A549 (cell line): ENCODE measurements at regions not wholly inside any gene's neighbourhood (a gene's known extent, or its start where the extent isn't known, plus 50 kb on each side); places are given as distances from the start of the nearest gene placed in this dataset.

ENCODE experiments used
- ATAC-seq, 2 experiments: fragments of 200-7000 bp in 1 of 2; fragments of >200 bp in 1 of 2; cut with Nextera tagmentation in 1 of 2; cut with Tn5 transposase in 1 of 2; 3 replicates each; pipeline versions ENCODE4 v1.8.0 to v1.9.1; 2018 to 2020; ENCODE audit warnings: mild to moderate bottlenecking in 1 of 2, moderate library complexity in 1 of 2
- CTCF ChIA-PET: fragments of 300-600 bp; sonication (Branson Sonifier 250); formaldehyde crosslinking; extraction: SDS; loops from one replicate; lab custom pipeline; 2021; ENCODE audit warnings: antibody characterized with exemption, inconsistent platforms; lab: Yijun Ruan, JAX
- POLR2A ChIA-PET: fragments of 350-600 bp; formaldehyde crosslinking; extraction: SDS; loops from one replicate; lab custom pipeline; 2021; ENCODE audit warnings: antibody characterized with exemption, inconsistent platforms; lab: Yijun Ruan, JAX
- DNase-seq, 2 experiments: peaks; one replicate each; pipeline versions ENCODE4 v3.0.0 to v3.0.0-alpha.2; 2011 to 2016; ENCODE audit warnings: low read depth in 1 of 2, low spot score in 1 of 2
- FAIRE-seq: peaks from 2 replicates; lab custom pipeline; 2011; peaks lifted over from hg19 to GRCh38; lab: Jason Lieb, UNC
- H3K27ac ChIP-seq, 2 experiments: fragments of >200 bp; sonication (Bioruptor Twin); formaldehyde crosslinking; 3 replicates each; pipeline ENCODE4 v1.5.1; 2016 to 2017
- H3K4me1 ChIP-seq: fragments of >200 bp; sonication (Bioruptor Twin); formaldehyde crosslinking; 3 replicates; pipeline ENCODE4 v1.6.1; 2016
- H3K4me2 ChIP-seq: fragments of >200 bp; sonication (Bioruptor Twin); formaldehyde crosslinking; 3 replicates; pipeline ENCODE4 v1.6.1; 2016
- H3K4me3 ChIP-seq: fragments of >200 bp; sonication (Bioruptor Twin); formaldehyde crosslinking; 3 replicates; pipeline ENCODE4 v1.5.1; 2016
- H3K9me3 ChIP-seq: fragments of >200 bp; sonication (Bioruptor Twin); formaldehyde crosslinking; 3 replicates; pipeline ENCODE4 v1.6.1; 2016
- BHLHE40 ChIP-seq: IDR thresholded peaks from 2 replicates; pipeline ENCODE4 v1.6.1; 2012; ENCODE audit warnings: low read depth, low read length, inconsistent platforms
- CHD2 ChIP-seq: fragments of 150-350 bp; IDR thresholded peaks from 2 replicates; pipeline ENCODE4 v1.6.1; 2014; ENCODE audit warnings: low read length; ENCODE audit not compliant: partially characterized antibody
- CHD4 ChIP-seq: fragments of 200-600 bp; sonication (generic); IDR thresholded peaks from 2 replicates; pipeline ENCODE4 v1.6.1; 2016; ENCODE audit warnings: antibody characterized with exemption, mild to moderate bottlenecking, borderline replicate concordance
- ELK1 ChIP-seq: fragments of 150-350 bp; IDR thresholded peaks from 2 replicates; pipeline ENCODE4 v1.6.1; 2014; ENCODE audit warnings: low read depth, mild to moderate bottlenecking, low read length
- EP300 ChIP-seq, 2 experiments: fragments of >200 bp; sonication (Bioruptor Twin); formaldehyde crosslinking; IDR thresholded peaks; 2 replicates in 1 of 2; 3 replicates in 1 of 2; pipeline ENCODE4 v1.6.1; 2016 to 2017
- ESRRA ChIP-seq: fragments of 150-350 bp; IDR thresholded peaks from 2 replicates; pipeline ENCODE4 v1.6.1; 2014; ENCODE audit warnings: mild to moderate bottlenecking, low read length, borderline replicate concordance
- FOSB ChIP-seq: fragments of 250-450 bp; sonication (Bioruptor Pico); IDR thresholded peaks from 2 replicates; pipeline ENCODE4 v1.5.0; 2020; ENCODE audit warnings: mild to moderate bottlenecking, moderate library complexity
- FOXS1 ChIP-seq: fragments of 250-450 bp; sonication (Bioruptor Pico); IDR thresholded peaks from 2 replicates; pipeline ENCODE4 v1.5.0; 2020; ENCODE audit warnings: mild to moderate bottlenecking, moderate library complexity
- GATA3 ChIP-seq: IDR thresholded peaks from 2 replicates; pipeline ENCODE4 v1.6.1; 2012; ENCODE audit warnings: borderline replicate concordance
- HEYL ChIP-seq: fragments of 250-450 bp; sonication (Bioruptor Pico); IDR thresholded peaks from 2 replicates; pipeline ENCODE4 v1.8.0; 2021; ENCODE audit warnings: mild to moderate bottlenecking, moderate library complexity
- HOXB13 ChIP-seq: fragments of 250-450 bp; sonication (Bioruptor Pico); IDR thresholded peaks from 2 replicates; pipeline ENCODE4 v1.5.0; 2020; ENCODE audit warnings: low read depth, mild to moderate bottlenecking, moderate library complexity
- KDM5A ChIP-seq: fragments of 200-600 bp; sonication (generic); IDR thresholded peaks from 2 replicates; pipeline ENCODE4 v1.6.1; 2016; ENCODE audit warnings: antibody characterized with exemption, mild to moderate bottlenecking
- MAFK ChIP-seq: fragments of 450-650 bp; IDR thresholded peaks from 2 replicates; pipeline ENCODE4 v1.6.1; 2014; ENCODE audit not compliant: partially characterized antibody
- MAZ ChIP-seq: fragments of 150-350 bp; IDR thresholded peaks from 2 replicates; pipeline ENCODE4 v1.6.1; 2014; ENCODE audit warnings: antibody characterized with exemption, low read depth, low read length, borderline replicate concordance
- NFE2L2 ChIP-seq: fragments of 150-350 bp; conservative IDR thresholded peaks from 2 replicates; pipeline ENCODE4 v1.6.1; 2014; ENCODE audit warnings: low read length
- PHF8 ChIP-seq: fragments of 200-600 bp; sonication (generic); IDR thresholded peaks from 2 replicates; pipeline ENCODE4 v1.6.1; 2016; ENCODE audit warnings: low read depth, mild to moderate bottlenecking, antibody characterized with exemption, moderate library complexity, borderline replicate concordance
- RARB ChIP-seq: fragments of 250-450 bp; sonication (Bioruptor Pico); IDR thresholded peaks from 2 replicates; pipeline ENCODE4 v1.8.0; 2021; ENCODE audit warnings: mild to moderate bottlenecking, moderate library complexity
- RNF2 ChIP-seq: fragments of 200-600 bp; sonication (generic); IDR thresholded peaks from 2 replicates; pipeline ENCODE4 v1.6.1; 2016; ENCODE audit warnings: low read depth, mild to moderate bottlenecking, antibody characterized with exemption, moderate library complexity, borderline replicate concordance
- SMC3 ChIP-seq: fragments of >200 bp; sonication (Bioruptor Twin); formaldehyde crosslinking; IDR thresholded peaks from 3 replicates; pipeline ENCODE4 v1.6.1; 2018; ENCODE audit warnings: inconsistent platforms
- SREBF2 ChIP-seq: fragments of 450-650 bp; IDR thresholded peaks from 2 replicates; pipeline ENCODE4 v1.6.1; 2014; ENCODE audit warnings: mild to moderate bottlenecking, moderate library complexity
- TFCP2L1 ChIP-seq: fragments of 250-450 bp; sonication (Bioruptor Pico); IDR thresholded peaks from 2 replicates; pipeline ENCODE4 v1.5.0; 2021; ENCODE audit warnings: mild to moderate bottlenecking
- TP53 ChIP-seq: fragments of 250-450 bp; sonication (Bioruptor Pico); IDR thresholded peaks from 2 replicates; pipeline ENCODE4 v1.5.0; 2021; ENCODE audit warnings: mild to moderate bottlenecking, moderate library complexity
- ZC3H11A ChIP-seq: fragments of 450-650 bp; IDR thresholded peaks from 2 replicates; pipeline ENCODE4 v1.6.1; 2014; ENCODE audit warnings: antibody characterized with exemption, mild to moderate bottlenecking
- ZNF302 ChIP-seq: fragments of 250-450 bp; sonication (Bioruptor Pico); IDR thresholded peaks from 2 replicates; pipeline ENCODE4 v1.9.0; 2021; ENCODE audit warnings: inconsistent platforms, mild to moderate bottlenecking, moderate library complexity
- WGBS: methylation state at CpG from one replicate; pipeline ENCODE4 v1.1.6; 2017; ENCODE audit errors: missing lambda C conversion rate; 5-methylcytosine and 5-hydroxymethylcytosine counted together
- TF ChIP-seq, protein P1 (sequence below): fragments of >200 bp; sonication (Bioruptor Twin); formaldehyde crosslinking; IDR thresholded peaks from 3 replicates; pipeline ENCODE4 v1.5.1; 2016
- TF ChIP-seq, protein P2 (sequence below): fragments of >200 bp; sonication (Bioruptor Twin); formaldehyde crosslinking; IDR thresholded peaks from 2 replicates; pipeline ENCODE4 v1.6.1; 2016
- TF ChIP-seq, protein P3 (sequence below): IDR thresholded peaks from 2 replicates; pipeline ENCODE4 v1.6.1; 2012

- no peak for TF ChIP-seq SREBF2
- TF ChIP-seq ESRRA: no peak
- TF ChIP-seq, protein P1, sequence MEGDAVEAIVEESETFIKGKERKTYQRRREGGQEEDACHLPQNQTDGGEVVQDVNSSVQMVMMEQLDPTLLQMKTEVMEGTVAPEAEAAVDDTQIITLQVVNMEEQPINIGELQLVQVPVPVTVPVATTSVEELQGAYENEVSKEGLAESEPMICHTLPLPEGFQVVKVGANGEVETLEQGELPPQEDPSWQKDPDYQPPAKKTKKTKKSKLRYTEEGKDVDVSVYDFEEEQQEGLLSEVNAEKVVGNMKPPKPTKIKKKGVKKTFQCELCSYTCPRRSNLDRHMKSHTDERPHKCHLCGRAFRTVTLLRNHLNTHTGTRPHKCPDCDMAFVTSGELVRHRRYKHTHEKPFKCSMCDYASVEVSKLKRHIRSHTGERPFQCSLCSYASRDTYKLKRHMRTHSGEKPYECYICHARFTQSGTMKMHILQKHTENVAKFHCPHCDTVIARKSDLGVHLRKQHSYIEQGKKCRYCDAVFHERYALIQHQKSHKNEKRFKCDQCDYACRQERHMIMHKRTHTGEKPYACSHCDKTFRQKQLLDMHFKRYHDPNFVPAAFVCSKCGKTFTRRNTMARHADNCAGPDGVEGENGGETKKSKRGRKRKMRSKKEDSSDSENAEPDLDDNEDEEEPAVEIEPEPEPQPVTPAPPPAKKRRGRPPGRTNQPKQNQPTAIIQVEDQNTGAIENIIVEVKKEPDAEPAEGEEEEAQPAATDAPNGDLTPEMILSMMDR: no peak
- no peak for TF ChIP-seq BHLHE40
- no peak for TF ChIP-seq MAFK
Observed at GRCh38 chr6:79404261-79404660, 133.0 kb downstream of the LCA5 start (continued).

GRCh38 chr6:79403563-79403962, 133.7 kb downstream of the LCA5 start:
- Histone ChIP-seq H3K4me1 (no peaks in the 10 kb centered on the region), H3K9me3 (no peaks in the 10 kb centered on the region), H3K4me2 (no peak overlapping the region), H3K27ac (no peak overlapping the region), H3K4me3 (no peak overlapping the region)
- ATAC-seq (no peak), DNase-seq (no peak), FAIRE-seq (no peak)
- CTCF ChIA-PET: no interaction called here
- WGBS: 6% methylated on average over 1 of the region's 1 CpG
- POLR2A ChIA-PET: no interaction called here
- no peak for TF ChIP-seq KDM5A
- TF ChIP-seq TFCP2L1 (CRISPR knock-in tag): no peak
- TF ChIP-seq ZC3H11A: no peak
- TF ChIP-seq RNF2: no peak
- no peak for TF ChIP-seq ZNF302
- TF ChIP-seq EP300 (IDR thresholded peaks at IDR 0.05): no peak
- TF ChIP-seq, protein P2, sequence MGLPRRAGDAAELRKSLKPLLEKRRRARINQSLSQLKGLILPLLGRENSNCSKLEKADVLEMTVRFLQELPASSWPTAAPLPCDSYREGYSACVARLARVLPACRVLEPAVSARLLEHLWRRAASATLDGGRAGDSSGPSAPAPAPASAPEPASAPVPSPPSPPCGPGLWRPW: no peak
- no peak for TF ChIP-seq ELK1
- TF ChIP-seq PHF8: no peak
- TF ChIP-seq FOSB (CRISPR knock-in tag): no peak
- no peak for TF ChIP-seq CHD4
- TF ChIP-seq TP53: no peak
- no peak for TF ChIP-seq SMC3
- TF ChIP-seq, all 56 proteins: peak for 0

DNA sequence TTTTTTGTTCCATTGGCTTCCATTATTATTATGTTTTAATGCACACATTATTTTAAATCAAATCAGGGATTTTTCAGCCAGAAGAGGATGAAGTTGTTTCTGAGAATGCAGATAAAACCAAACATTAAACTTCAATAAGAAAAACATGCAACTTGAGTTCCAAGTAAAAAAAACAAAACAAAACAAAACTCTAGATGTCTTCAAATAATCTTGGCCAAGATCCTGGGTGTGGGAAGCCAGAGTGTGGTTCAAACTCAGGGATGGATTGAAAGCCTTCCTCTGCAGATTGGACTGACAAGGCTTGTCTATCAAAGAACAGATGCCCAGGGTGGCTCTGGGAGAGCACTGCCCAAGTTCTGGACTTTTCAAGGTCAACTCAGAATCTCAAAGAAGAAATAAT, 134.1 kb downstream of the LCA5 start:
- ChIA-PET POLR2A (no interaction called here), CTCF (no interaction called here)
- no peak for ATAC-seq
- H3K4me3 ChIP-seq: no peak overlapping the region
- no peaks in the 10 kb centered on the region for H3K9me3 ChIP-seq
- H3K4me2 ChIP-seq: no peak overlapping the region
- H3K4me1 ChIP-seq: no peaks in the 10 kb centered on the region
- TF ChIP-seq RARB (CRISPR knock-in tag) (no peak), PHF8 (no peak), CHD2 (no peak), MAZ (no peak), FOXS1 (CRISPR knock-in tag) (no peak), FOSB (CRISPR knock-in tag) (no peak), HOXB13 (CRISPR knock-in tag) (no peak), GATA3 (no peak), NFE2L2 (no peak), ELK1 (no peak), HEYL (CRISPR knock-in tag) (no peak)
- TF ChIP-seq, protein P3, sequence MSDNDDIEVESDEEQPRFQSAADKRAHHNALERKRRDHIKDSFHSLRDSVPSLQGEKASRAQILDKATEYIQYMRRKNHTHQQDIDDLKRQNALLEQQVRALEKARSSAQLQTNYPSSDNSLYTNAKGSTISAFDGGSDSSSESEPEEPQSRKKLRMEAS: no peak
- no peak for DNase-seq
- FAIRE-seq: no peak
- no peak overlapping the region for H3K27ac ChIP-seq
